ENCODE measurements at regions not wholly inside any gene's neighbourhood (a gene's known extent, or its start where the extent isn't known, plus 50 kb on each side); places are given as distances from the start of the nearest gene placed in this dataset.

DNA sequence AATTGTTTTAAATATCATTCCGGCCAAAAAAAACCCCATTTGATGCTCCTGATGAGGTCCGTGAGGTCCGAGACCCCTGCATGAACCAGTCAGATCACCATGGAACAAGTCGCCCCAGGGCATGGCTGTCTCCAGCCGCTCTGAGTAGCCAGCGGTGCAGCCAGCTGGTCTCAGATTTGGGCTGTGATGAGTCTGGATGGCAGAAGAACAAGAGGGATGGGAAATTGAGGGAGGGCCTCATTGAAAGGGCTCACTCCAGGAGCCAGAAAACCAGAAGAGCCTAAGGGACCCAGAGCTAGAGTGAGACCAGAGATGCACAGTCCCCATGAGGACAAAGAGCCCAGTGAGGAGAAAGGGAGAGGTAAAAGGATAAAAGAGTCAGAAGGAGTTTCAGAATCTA is 174.0 kb downstream of the TOMM20 start:
- DNase-seq: no peak
- Histone ChIP-seq H3K56ac (ENCODE audit: insufficient read length, low read depth, low read length) (no peak overlapping the region), H3K9ac (ENCODE audit: extremely low read depth, insufficient read length, low read length) (no peak overlapping the region), H4K8ac (replicated peaks; ENCODE audit: insufficient read length, low read depth, low read length) (no peak overlapping the region), H3K14ac (ENCODE audit: insufficient read depth, low read length) (no peak overlapping the region), H2BK120ac (ENCODE audit: low read depth, low read length, poor library complexity, severe bottlenecking) (no peak overlapping the region), H3K23ac (ENCODE audit: insufficient read length, low read depth, low read length) (no peak overlapping the region), H2AFZ (ENCODE audit: low read length) (no peak overlapping the region), H3K4ac (ENCODE audit: low read depth, low read length) (no peak overlapping the region), H2BK12ac (ENCODE audit: insufficient read length, low read depth, low read length) (no peak overlapping the region), H4K91ac (ENCODE audit: insufficient read length, low read depth, low read length) (no peak overlapping the region), H3K27me3 (ENCODE audit: insufficient read depth, low read length) (no peaks in the 10 kb centered on the region), H3K79me1 (ENCODE audit: insufficient read depth, low read depth, low read length, poor library complexity, severe bottlenecking) (no peaks in the 10 kb centered on the region), H3T11ph (ENCODE audit: low read length) (no peak overlapping the region), H3K27ac (ENCODE audit: insufficient read length, low read depth, low read length) (no peak overlapping the region), H2BK20ac (ENCODE audit: low read depth, low read length, poor library complexity, severe bottlenecking) (no peak overlapping the region), H3K23me2 (ENCODE audit: insufficient read length, low read depth, low read length, poor library complexity, severe bottlenecking) (no peaks in the 10 kb centered on the region), H3K4me1 (ENCODE audit: insufficient read depth, low read length) (peaks cover 3% of the 10 kb centered on the region; the same call in 1 of the 2 replicates), H3K4me2 (ENCODE audit: insufficient read depth, insufficient read length, low read length) (no peak overlapping the region), H4K20me1 (ENCODE audit: control insufficient read depth, insufficient read depth, insufficient read length) (no peaks in the 10 kb centered on the region), H2BK15ac (ENCODE audit: low read depth, low read length) (no peak overlapping the region), H2AK5ac (ENCODE audit: insufficient read length, low read length) (no peak overlapping the region), H3K79me2 (ENCODE audit: insufficient read depth, low read length) (no peaks in the 10 kb centered on the region), H4K5ac (ENCODE audit: insufficient read length, low read depth, low read length) (no peak overlapping the region), H3K9me3 (ENCODE audit: control insufficient read depth, low read depth, low read length) (no peaks in the 10 kb centered on the region), H3K18ac (ENCODE audit: insufficient read length, low read depth, low read length) (no peak overlapping the region), H2BK5ac (ENCODE audit: insufficient read length, low read length) (no peak overlapping the region)
- no peak overlapping the region; a peak in 1 of 5 replicates for H3K4me3 Mint-ChIP-seq
- TF ChIP-seq CTCF (conservative IDR thresholded peaks at IDR 0.05): no peak
- peaks cover 4% of the 10 kb centered on the region; the same call in 1 of the 2 replicates for H3K27me3 Mint-ChIP-seq (ENCODE audit: low read depth)
- no peak overlapping the region for H3K27ac Mint-ChIP-seq
- peaks cover 3% of the 10 kb centered on the region in 2 experiments for H3K9me3 Mint-ChIP-seq
- peaks cover 39 to 40% of the 10 kb centered on the region in 2 experiments for H3K4me1 Mint-ChIP-seq
- no CpG with 5 or more reads among the region's 6 CpGs for WGBS (ENCODE audit: extremely low coverage, insufficient read length, low lambda C conversion rate)
- H3K36me3 Mint-ChIP-seq (ENCODE audit: insufficient read depth in 1 of 3, low read depth in 3 of 3): peaks cover 0 to 3% (median 0%) of the 10 kb centered on the region in 3 experiments; a peak in 3 of 7 replicates

All from H9 (cell line).